ENCODE measurements at regions not wholly inside any gene's neighbourhood (a gene's known extent, or its start where the extent isn't known, plus 50 kb on each side); places are given as distances from the start of the nearest gene placed in this dataset.
"Not testable (repeated sequence)": the region's sequence is repeated elsewhere in the genome, so short reads cannot be mapped to it uniquely, and the experiment has no call there.

DNA sequence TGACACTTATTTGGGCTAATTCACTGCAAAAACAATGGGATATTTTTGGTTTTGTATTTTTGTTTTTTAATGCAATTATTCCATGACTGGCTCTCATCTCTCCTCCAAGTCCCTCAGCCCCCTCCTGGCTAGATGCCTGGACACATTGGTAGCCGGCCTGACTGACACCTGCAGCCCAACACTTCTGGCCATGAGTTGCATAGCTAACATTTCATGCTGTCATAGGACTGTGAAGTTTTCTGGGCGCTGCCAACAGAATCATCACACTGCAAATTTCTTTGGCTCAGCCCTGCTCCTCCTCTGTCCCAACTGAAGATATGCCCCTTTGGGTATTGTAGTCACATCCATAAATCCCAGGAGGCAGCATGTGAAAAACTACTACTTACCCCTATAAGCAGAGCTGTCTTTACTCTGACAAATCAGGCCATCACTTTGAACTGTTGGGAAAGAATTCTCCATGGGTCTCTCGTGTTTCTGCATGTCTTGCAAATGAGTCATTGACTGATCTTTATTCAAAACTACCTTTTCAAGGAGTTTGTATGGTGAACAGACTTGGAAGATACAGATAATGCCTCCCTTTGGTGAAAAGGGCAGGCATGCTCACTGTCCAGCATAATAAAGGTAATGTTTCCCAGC is 126.7 kb upstream of the LGR5 start:
- H3K9me3 ChIP-seq: no peaks in the 10 kb centered on the region
- H3K36me3 ChIP-seq: no peaks in the 10 kb centered on the region
- no peak overlapping the region for H3K4me3 ChIP-seq
- no peak for TF ChIP-seq CTCF (IDR thresholded peaks at IDR 0.05)
- ATAC-seq (ENCODE audit: insufficient number of reproducible peaks, low FRiP score, low read depth): no peak
- no peak for DNase-seq (ENCODE audit: low spot score)
- no peaks in the 10 kb centered on the region for H3K27me3 ChIP-seq (replicated peaks; ENCODE audit: insufficient read depth)
- H3K4me1 ChIP-seq (ENCODE audit: control insufficient read depth in 1 of 2, low read depth in 2 of 2): no peaks in the 10 kb centered on the region
- no peak overlapping the region for H3K27ac ChIP-seq

GRCh38 chr12:71311611-71312010 is 128.0 kb upstream of the LGR5 start:
- H3K27ac ChIP-seq; H3K27me3 ChIP-seq (replicated peaks; ENCODE audit: insufficient read depth); ATAC-seq (ENCODE audit: insufficient number of reproducible peaks, low FRiP score, low read depth); H3K9me3 ChIP-seq; H3K4me3 ChIP-seq; H3K36me3 ChIP-seq; DNase-seq (ENCODE audit: low spot score); H3K4me1 ChIP-seq (ENCODE audit: control insufficient read depth in 1 of 2, low read depth in 2 of 2): not testable (repeated sequence)

GRCh38 chr12:71306808-71307207 is 132.8 kb upstream of the LGR5 start:
- no peaks in the 10 kb centered on the region for H3K9me3 ChIP-seq
- H3K27ac ChIP-seq: no peak overlapping the region
- H3K4me3 ChIP-seq: no peak overlapping the region
- H3K4me1 ChIP-seq (ENCODE audit: control insufficient read depth in 1 of 2, low read depth in 2 of 2): no peaks in the 10 kb centered on the region
- TF ChIP-seq CTCF (IDR thresholded peaks at IDR 0.05): no peak
- no peaks in the 10 kb centered on the region for H3K27me3 ChIP-seq (replicated peaks; ENCODE audit: insufficient read depth)
- DNase-seq (ENCODE audit: low spot score): no peak
- ATAC-seq (ENCODE audit: insufficient number of reproducible peaks, low FRiP score, low read depth): no peak
- H3K36me3 ChIP-seq: no peaks in the 10 kb centered on the region

- Histone ChIP-seq H3K27ac (no peak overlapping the region), H3K4me1 (ENCODE audit: control insufficient read depth in 1 of 2, low read depth in 2 of 2) (no peaks in the 10 kb centered on the region), H3K36me3 (no peaks in the 10 kb centered on the region)
Observed at GRCh38 chr12:71304306-71304705, 135.3 kb upstream of the LGR5 start.

DNA sequence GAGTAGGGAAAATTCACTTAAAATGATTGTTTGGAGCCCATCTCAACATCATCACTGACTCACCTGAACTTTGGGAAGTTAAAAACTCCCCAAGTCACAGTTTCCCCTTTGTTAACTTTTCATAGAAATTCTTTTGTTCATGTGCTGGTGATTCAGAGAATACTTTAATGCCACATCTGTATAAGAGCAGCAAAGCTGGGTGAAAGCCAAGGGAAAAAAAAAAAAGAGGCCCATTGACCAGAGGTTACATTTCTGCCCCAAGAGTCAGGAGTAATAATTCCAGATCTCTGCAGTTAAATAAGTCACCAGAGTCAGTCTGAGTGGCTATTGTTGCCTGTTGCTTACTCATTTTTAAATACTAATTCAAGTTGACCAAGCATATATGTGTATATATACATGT is 136.4 kb upstream of the LGR5 start:
- TF ChIP-seq CTCF (IDR thresholded peaks at IDR 0.05): no peak
- Histone ChIP-seq H3K27me3 (replicated peaks; ENCODE audit: insufficient read depth) (no peaks in the 10 kb centered on the region), H3K36me3 (no peaks in the 10 kb centered on the region), H3K27ac (no peak overlapping the region), H3K9me3 (no peaks in the 10 kb centered on the region), H3K4me1 (ENCODE audit: control insufficient read depth in 1 of 2, low read depth in 2 of 2) (no peaks in the 10 kb centered on the region), H3K4me3 (no peak overlapping the region)
- ATAC-seq (ENCODE audit: insufficient number of reproducible peaks, low FRiP score, low read depth) (no peak), DNase-seq (ENCODE audit: low spot score) (no peak)

More at GRCh38 chr12:71304306-71304705, 135.3 kb upstream of the LGR5 start:
- Histone ChIP-seq H3K9me3 (no peaks in the 10 kb centered on the region), H3K4me3 (no peak overlapping the region), H3K27me3 (replicated peaks; ENCODE audit: insufficient read depth) (no peaks in the 10 kb centered on the region)
- DNase-seq (ENCODE audit: low spot score): no peak
- no peak for ATAC-seq (ENCODE audit: insufficient number of reproducible peaks, low FRiP score, low read depth)
- TF ChIP-seq CTCF (IDR thresholded peaks at IDR 0.05): no peak
